Muscle layer of colon (tissue), 2 donors: ENCODE measurements at regions not wholly inside any gene's neighbourhood (a gene's known extent, or its start where the extent isn't known, plus 50 kb on each side); places are given as distances from the start of the nearest gene placed in this dataset.

Experiments
- H3K27ac ChIP-seq: one replicate; pipeline ENCODE4 v1.7.0; 2013; ENCODE audit warnings: low read depth, mild to moderate bottlenecking, low read length, moderate library complexity
- H3K27me3 ChIP-seq, 2 donors: one replicate each; pipeline ENCODE4 v1.7.0; 2013; ENCODE audit warnings: low read length in 2 of 2, mild to moderate bottlenecking in 2 of 2; ENCODE audit not compliant: insufficient read depth in 2 of 2, control insufficient read depth in 1 of 2
- H3K36me3 ChIP-seq: one replicate; pipeline ENCODE4 v1.7.0; 2013; ENCODE audit warnings: mild to moderate bottlenecking, low read length; ENCODE audit not compliant: insufficient read depth
- H3K4me1 ChIP-seq: one replicate; pipeline ENCODE4 v1.7.0; 2013; ENCODE audit warnings: mild to moderate bottlenecking, low read length; ENCODE audit not compliant: insufficient read depth
- H3K4me3 ChIP-seq, 2 donors: one replicate each; pipeline ENCODE4 v1.7.0; 2013; ENCODE audit warnings: low read length in 2 of 2, low read depth in 1 of 2, mild to moderate bottlenecking in 1 of 2, moderate library complexity in 1 of 2
- H3K9ac ChIP-seq: one replicate; pipeline ENCODE4 v1.7.0; 2013; ENCODE audit warnings: low read length
- H3K9me3 ChIP-seq: one replicate; pipeline ENCODE4 v1.7.0; 2013; ENCODE audit warnings: mild to moderate bottlenecking, low read length
- donor health status: abdominal sarcoma.
- donor health status: Adenocarcinoma of cecum.

DNA sequence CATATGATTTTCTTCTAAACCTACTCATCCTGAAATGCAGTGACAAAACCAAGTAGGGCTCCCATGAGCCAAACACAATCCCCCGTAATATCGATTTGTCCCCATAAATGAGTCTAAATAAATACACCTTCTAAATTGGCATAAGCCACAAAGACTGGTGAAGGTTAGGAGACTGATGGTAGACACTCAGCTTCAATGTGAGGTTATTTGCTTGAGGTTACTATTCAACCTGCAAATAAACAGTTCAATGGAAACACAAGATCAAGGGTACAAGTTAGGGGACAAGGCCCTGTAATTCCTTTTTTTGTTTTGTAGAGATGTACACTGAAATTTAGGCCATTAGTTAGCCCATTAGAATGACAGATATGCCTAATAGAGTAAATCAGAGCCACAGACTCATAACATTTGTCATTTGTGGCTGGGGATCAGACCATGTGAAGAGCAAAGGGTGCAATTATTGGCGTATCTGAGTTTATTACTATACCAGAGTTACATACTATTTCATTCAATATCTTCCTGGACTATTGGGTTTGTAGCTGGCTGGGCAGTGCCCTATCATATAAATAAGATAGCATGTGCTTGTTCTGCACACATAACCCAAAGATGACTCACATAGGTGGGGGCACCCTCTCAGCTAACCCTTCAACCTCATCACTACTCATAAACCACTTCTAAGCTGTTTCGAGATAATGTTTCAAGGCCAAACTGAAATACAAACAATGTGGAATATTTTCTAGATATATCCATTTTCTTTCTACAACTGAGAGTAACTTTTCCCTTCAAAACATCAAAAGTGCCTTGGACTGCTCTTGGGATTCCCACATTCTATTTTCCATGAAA is 695.3 kb downstream of the KCNA4 start:
- no peaks in the 10 kb centered on the region for H3K4me1 ChIP-seq
- H3K9me3 ChIP-seq, result no peaks in the 10 kb centered on the region
- no peak overlapping the region for H3K27ac ChIP-seq
- no peaks in the 10 kb centered on the region for H3K27me3 ChIP-seq
- no peak overlapping the region for H3K9ac ChIP-seq
- no peak overlapping the region for H3K4me3 ChIP-seq
- no peaks in the 10 kb centered on the region for H3K36me3 ChIP-seq

DNA sequence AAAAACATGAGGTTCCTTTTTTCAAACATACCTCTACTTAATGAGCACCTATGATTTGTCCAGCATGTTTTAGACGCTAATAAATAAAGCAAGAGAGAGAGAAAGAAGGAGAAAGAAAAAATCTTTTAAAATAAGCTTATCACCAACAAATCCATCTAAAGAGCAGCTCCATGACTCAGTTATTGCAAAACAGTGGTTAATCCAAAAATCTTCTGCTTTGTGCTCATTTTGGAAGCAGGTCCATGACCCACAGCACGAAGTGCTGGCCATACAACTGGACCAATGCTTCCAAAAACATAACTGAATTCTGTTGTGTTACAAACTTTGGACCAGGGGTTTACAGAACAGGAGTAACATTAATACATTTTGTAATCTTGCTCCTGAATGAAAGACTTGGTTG is 696.6 kb downstream of the KCNA4 start:
- Histone ChIP-seq H3K9ac (no peak overlapping the region), H3K4me1 (no peaks in the 10 kb centered on the region), H3K36me3 (no peaks in the 10 kb centered on the region), H3K27ac (no peak overlapping the region), H3K4me3 (no peak overlapping the region), H3K9me3 (no peaks in the 10 kb centered on the region), H3K27me3 (no peaks in the 10 kb centered on the region)

DNA sequence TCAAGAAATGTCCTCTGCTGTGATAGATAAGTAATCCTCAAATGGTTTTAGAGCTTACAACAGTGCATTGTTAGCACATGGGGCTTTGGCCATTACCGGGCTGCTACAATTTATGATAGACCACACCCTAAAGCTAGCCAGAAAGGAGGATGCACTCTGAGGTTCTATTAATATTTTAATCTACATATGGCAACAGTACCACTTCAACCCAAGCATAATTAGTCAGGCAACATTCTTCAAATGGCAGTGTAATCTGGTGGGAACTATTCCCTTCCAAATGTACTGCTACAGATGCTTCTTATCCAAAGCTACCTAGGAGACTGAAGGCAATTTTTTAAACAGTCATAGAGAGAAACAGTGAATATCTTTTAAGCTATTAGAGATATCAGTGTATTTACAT is 697.6 kb downstream of the KCNA4 start:
- Histone ChIP-seq H3K9me3 (no peaks in the 10 kb centered on the region), H3K4me1 (no peaks in the 10 kb centered on the region), H3K9ac (no peak overlapping the region), H3K4me3 (no peak overlapping the region), H3K27me3 (no peaks in the 10 kb centered on the region), H3K27ac (no peak overlapping the region), H3K36me3 (no peaks in the 10 kb centered on the region)

DNA sequence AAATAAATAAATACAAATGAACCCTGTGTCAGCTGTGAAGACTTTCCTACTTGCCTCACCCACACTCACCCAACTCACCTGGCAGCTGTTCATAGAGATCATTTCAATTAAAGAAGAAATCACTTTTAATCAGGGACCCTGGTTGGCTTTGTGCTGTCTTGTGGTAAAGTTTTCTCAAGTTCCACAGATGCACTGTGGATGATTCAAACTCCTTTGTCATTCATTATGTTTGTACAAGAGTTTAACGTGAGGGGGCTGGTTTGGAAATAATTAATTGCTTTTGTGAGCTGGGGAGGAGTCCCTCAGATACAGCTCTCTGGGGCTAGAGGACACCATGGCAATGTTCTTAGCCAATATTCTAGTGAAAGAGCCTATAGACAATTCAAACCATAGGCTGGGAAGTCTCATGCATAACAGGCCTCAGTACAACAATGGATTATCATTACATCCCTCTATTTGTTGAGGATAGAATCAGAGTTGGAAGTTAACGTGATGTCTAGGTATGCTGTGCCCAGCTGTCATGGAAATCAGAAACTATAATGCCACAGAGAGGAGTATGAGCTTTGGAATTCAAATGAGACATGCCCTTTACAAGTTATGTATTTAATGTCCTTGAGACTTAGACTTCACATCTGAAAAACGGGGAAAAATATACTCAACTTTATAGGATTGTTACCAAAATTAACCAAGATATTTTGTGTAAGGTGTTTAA is 698.5 kb downstream of the KCNA4 start:
- Histone ChIP-seq H3K36me3 (no peaks in the 10 kb centered on the region), H3K27me3 (no peaks in the 10 kb centered on the region), H3K4me1 (no peaks in the 10 kb centered on the region), H3K4me3 (no peak overlapping the region), H3K9ac (no peak overlapping the region), H3K9me3 (no peaks in the 10 kb centered on the region), H3K27ac (no peak overlapping the region)

DNA sequence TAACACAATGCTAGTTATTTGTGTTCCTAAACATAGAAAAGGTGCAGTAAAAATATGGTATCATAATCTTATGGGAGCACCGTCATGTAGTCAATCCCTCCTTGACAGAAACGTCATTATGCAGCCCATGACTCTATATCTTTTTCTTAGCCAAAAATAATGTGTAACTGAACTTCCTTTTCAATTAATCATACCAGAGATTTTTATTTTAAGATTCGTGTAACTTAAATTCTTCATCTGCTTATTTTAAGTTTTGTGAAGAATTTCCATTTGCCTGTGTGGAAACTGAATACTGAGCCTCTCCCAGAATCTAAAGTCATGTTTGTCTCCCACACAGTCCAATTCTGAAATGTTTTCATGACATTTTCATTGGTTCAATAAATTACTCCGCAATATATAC is 699.1 kb downstream of the KCNA4 start:
- Histone ChIP-seq H3K36me3 (no peaks in the 10 kb centered on the region), H3K9me3 (no peaks in the 10 kb centered on the region), H3K27ac (no peak overlapping the region), H3K4me3 (no peak overlapping the region), H3K9ac (no peak overlapping the region), H3K27me3 (no peaks in the 10 kb centered on the region), H3K4me1 (no peaks in the 10 kb centered on the region)

DNA sequence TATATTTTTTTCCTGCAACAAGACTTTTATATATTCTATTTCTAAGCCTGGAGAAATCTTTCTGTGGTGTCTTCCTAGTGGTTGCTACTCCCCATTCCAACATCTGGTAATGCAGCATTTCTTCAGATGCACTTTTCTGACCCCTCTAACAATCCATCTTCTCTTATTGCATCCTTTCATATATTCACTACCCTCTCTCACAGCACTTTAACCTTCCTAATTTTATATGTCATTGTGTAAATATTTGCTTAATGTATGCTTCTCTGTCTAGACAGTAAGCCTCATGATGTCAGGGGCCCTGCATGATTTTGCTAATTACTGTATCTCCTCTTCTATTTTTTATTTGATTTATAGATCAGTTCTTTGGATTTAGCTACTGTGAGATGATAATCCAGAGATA is 701.6 kb downstream of the KCNA4 start:
- no peaks in the 10 kb centered on the region for H3K4me1 ChIP-seq
- no peaks in the 10 kb centered on the region for H3K36me3 ChIP-seq
- H3K27ac ChIP-seq, result no peak overlapping the region
- H3K9me3 ChIP-seq, result no peaks in the 10 kb centered on the region
- H3K4me3 ChIP-seq, result no peak overlapping the region
- H3K9ac ChIP-seq, result no peak overlapping the region
- no peaks in the 10 kb centered on the region for H3K27me3 ChIP-seq

DNA sequence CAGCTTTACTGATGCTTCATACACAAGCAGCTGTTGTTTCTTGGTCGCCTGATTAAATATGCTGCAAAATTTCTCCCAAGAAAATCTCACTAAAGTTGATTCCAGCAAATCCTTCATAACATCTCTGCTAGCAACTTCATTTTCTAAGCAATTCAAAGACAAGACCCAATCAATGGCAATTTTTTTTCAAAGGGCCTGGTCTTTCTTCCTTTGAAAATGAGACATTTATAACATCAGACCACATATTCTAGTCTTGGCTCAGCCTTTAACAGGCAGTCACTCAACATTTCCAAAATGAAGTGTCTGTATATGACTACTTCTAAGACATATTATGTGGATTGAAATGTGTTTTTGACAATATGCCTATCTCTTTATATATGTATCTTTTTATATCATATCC is 702.6 kb downstream of the KCNA4 start:
- H3K9ac ChIP-seq, result no peak overlapping the region
- H3K36me3 ChIP-seq, result no peaks in the 10 kb centered on the region
- H3K4me3 ChIP-seq, result no peak overlapping the region
- no peaks in the 10 kb centered on the region for H3K9me3 ChIP-seq
- H3K4me1 ChIP-seq, result no peaks in the 10 kb centered on the region
- H3K27ac ChIP-seq, result no peak overlapping the region
- H3K27me3 ChIP-seq, result no peaks in the 10 kb centered on the region

DNA sequence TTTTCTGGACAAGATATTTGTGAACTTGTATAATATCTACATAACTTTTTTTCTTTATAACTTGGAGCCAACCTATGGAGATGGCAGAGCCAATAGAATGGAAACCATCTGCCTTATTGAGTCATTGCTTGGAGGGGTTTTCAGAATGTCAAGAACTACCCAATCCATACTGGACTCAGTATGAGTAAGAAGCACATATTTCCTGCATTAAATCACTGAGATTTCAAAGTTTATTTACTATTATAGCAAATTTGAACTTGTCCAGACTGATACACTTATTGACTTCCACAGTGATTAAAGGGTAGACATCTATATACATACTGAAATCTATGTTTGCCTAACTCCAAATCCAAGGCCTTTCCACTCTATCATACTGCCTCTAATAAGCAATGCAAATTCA is 704.0 kb downstream of the KCNA4 start:
- Histone ChIP-seq H3K36me3 (no peaks in the 10 kb centered on the region), H3K4me3 (no peak overlapping the region), H3K9me3 (no peaks in the 10 kb centered on the region), H3K4me1 (no peaks in the 10 kb centered on the region), H3K27me3 (no peaks in the 10 kb centered on the region), H3K9ac (no peak overlapping the region), H3K27ac (no peak overlapping the region)

DNA sequence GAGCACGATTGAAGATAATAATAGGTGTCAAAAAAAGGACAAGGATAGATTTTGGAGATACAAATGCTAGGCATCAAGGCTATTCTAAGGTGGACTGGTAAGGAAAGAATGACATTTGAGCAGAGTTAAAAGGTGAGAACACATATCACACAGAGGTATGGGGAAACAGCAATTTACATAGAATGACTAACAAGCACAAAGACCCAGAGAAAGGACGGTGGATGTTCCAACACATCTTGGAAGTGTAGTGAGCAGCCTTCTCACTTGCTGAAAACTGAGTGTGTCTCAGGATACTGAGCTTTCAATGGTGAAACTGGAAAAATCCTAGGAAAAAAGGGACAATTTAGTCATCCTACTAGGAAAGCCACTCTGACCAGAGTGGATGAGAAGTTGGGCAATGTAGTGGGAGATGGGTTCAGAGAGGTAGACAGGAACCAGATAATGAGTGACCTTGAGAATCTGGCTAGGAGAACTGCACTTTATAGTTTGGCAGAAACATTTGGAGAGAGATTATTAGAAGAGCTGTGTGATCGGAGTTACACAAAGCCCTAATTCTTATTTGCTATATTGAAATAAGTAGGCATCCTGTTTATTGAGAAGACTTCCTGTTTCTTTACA is 706.0 kb downstream of the KCNA4 start:
- H3K4me1 ChIP-seq, result no peaks in the 10 kb centered on the region
- H3K9me3 ChIP-seq, result no peaks in the 10 kb centered on the region
- no peak overlapping the region for H3K9ac ChIP-seq
- no peaks in the 10 kb centered on the region for H3K27me3 ChIP-seq
- H3K4me3 ChIP-seq, result no peak overlapping the region
- H3K36me3 ChIP-seq, result no peaks in the 10 kb centered on the region
- H3K27ac ChIP-seq, result no peak overlapping the region

DNA sequence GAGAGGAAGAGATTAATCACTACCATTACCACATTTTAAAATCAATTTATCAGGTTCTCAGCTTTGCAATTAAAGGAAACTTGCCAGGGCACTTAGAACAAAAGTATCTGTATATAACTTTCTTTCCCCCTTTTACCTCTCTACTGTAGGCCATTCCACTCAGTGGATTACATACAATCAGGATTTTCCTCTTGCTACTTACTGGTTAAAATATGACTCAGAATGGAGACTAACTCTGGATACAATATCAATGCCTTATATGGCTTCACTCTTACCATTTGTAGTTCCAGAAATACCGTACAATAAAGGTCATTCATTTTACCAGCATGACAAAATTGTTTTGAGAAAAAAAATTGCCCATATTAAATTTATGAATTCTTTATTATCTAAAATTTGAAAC is 706.8 kb downstream of the KCNA4 start:
- H3K9me3 ChIP-seq, result no peaks in the 10 kb centered on the region
- no peaks in the 10 kb centered on the region for H3K27me3 ChIP-seq
- H3K36me3 ChIP-seq, result no peaks in the 10 kb centered on the region
- H3K4me1 ChIP-seq, result no peaks in the 10 kb centered on the region
- H3K4me3 ChIP-seq, result no peak overlapping the region
- no peak overlapping the region for H3K27ac ChIP-seq
- H3K9ac ChIP-seq, result no peak overlapping the region

DNA sequence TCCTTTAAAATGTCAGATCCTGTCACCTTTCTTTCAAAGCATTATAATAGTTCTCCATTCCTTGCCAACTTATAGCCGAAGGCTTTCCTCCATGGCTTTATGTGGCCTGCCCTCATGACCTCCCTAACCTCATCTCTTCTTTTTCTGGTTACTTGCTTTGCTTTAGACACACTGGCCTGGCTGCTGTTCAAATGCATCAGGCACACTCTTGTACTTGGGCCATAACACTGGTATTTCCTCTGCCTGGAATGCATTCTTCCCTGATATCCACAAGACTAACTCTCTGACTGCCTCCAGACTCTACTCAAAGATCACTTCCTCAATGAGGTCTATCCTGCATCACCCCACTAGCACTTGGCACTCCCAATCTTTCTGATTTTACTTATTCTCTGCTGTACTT is 710.3 kb downstream of the KCNA4 start:
- Histone ChIP-seq H3K4me3 (no peak overlapping the region), H3K27ac (no peak overlapping the region), H3K36me3 (no peaks in the 10 kb centered on the region), H3K9me3 (no peaks in the 10 kb centered on the region), H3K4me1 (no peaks in the 10 kb centered on the region), H3K9ac (no peak overlapping the region), H3K27me3 (no peaks in the 10 kb centered on the region)
